Adrenal gland (tissue), 9 donors: ENCODE measurements at regions not wholly inside any gene's neighbourhood (a gene's known extent, or its start where the extent isn't known, plus 50 kb on each side); places are given as distances from the start of the nearest gene placed in this dataset.

ENCODE experiments used
- DNase-seq, 7 donors: peaks; one replicate each; pipeline ENCODE4 v3.0.0-alpha.2; 2019 to 2020
- H3K27ac ChIP-seq, 5 donors: fragments of 200-600 bp; sonication (generic) in 4 of 5; 1 replicate in 3 of 5; 2 replicates in 2 of 5; pipeline versions ENCODE4 v1.5.1 to v1.8.0; 2016 to 2020; ENCODE audit warnings: mild to moderate bottlenecking in 1 of 5
- H3K27me3 ChIP-seq: fragments of 200-600 bp; 2 replicates; pipeline ENCODE4 v1.8.0; 2021
- H3K36me3 ChIP-seq, 2 donors: fragments of 200-600 bp; replicated peaks in 1 of 2; 1 replicate in 1 of 2; 2 replicates in 1 of 2; pipeline versions ENCODE4 v1.5.1 to v1.8.0; 2018 to 2022
- H3K4me1 ChIP-seq, 2 donors: fragments of 200-600 bp; replicated peaks in 1 of 2; 1 replicate in 1 of 2; 2 replicates in 1 of 2; pipeline versions ENCODE4 v1.5.1 to v1.8.0; 2018 to 2021
- H3K4me3 ChIP-seq, 4 donors: fragments of 200-600 bp; sonication (generic) in 3 of 4; one replicate each; pipeline ENCODE4 v1.5.1; 2016 to 2018
- H3K9me3 ChIP-seq, 3 donors: fragments of 200-600 bp; sonication (generic) in 1 of 3; replicated peaks in 1 of 3; 1 replicate in 2 of 3; 2 replicates in 1 of 3; pipeline versions ENCODE4 v1.5.1 to v1.8.0; 2016 to 2021
- POLR2A ChIP-seq, 2 donors: fragments of 450-650 bp; IDR thresholded peaks; one replicate each; pipeline ENCODE4 v1.6.1; 2017; ENCODE audit warnings: antibody characterized with exemption in 2 of 2, mild to moderate bottlenecking in 2 of 2, moderate library complexity in 1 of 2
- WGBS, 4 donors: extraction: QIAGEN DNeasy Blood & Tissue Kit in 2 of 4; methylation state at CpG; one replicate each; pipeline versions ENCODE4 v1.1.5 to v1.1.7; 2013 to 2017; 5-methylcytosine and 5-hydroxymethylcytosine counted together
- intact Hi-C, 2 donors: fragments of 100-400 bp; cut with DNase I; formaldehyde crosslinking; loops; one replicate each; pipeline versions ENCODE4 v1.14.1 to v1.15.0; 2022 to 2023
- TF ChIP-seq, protein P1 (sequence below), 6 experiments: fragments of 450-650 bp in 4 of 6; fragments of 200-600 bp in 2 of 6; sonication (generic) in 1 of 6; IDR thresholded peaks; 1 replicate in 5 of 6; 2 replicates in 1 of 6; pipeline versions ENCODE4 v1.5.1 to v1.8.0; 2016 to 2021; ENCODE audit warnings: antibody characterized with exemption in 6 of 6, mild to moderate bottlenecking in 2 of 6, moderate library complexity in 1 of 6
- donor health status: healthy with polysubstance abuse.
- donor health status: Bipolar disorder and iron deficiency.
- donor health status: DM: yes; HTN: yes; CAD: no.
- donor health status: DM: no; HTN: no; CAD: no.
- donor health status: DM: no; HTN: no; CAD: no.

DNA sequence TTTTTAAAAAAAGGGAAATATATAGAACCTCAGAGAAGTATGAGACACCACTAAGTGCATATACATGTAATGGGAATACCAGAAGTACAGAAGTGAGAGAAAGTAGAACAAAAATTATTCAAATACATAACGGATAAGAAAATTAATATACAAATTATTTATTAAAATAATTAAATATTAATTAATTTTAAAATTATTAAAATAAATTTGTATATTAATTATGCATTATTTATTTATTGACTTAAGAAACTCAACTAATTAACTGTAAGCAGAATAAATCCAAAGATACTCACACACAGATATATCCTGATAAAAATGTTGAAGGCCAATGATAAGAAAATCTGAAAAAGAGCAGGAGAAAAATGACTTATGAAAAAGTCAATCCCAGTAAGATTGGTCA lies 1333.5 kb upstream of the CELF2 start:
- Histone ChIP-seq H3K9me3 (no peaks in the 10 kb centered on the region), H3K27me3 (no peaks in the 10 kb centered on the region), H3K4me3 (no peak overlapping the region), H3K27ac (no peak overlapping the region), H3K36me3 (no peaks in the 10 kb centered on the region), H3K4me1 (no peaks in the 10 kb centered on the region)
- intact Hi-C loops, result no loop called here
- TF ChIP-seq POLR2A (IDR thresholded peaks at IDR 0.05), result no peak
- TF ChIP-seq, protein P1, sequence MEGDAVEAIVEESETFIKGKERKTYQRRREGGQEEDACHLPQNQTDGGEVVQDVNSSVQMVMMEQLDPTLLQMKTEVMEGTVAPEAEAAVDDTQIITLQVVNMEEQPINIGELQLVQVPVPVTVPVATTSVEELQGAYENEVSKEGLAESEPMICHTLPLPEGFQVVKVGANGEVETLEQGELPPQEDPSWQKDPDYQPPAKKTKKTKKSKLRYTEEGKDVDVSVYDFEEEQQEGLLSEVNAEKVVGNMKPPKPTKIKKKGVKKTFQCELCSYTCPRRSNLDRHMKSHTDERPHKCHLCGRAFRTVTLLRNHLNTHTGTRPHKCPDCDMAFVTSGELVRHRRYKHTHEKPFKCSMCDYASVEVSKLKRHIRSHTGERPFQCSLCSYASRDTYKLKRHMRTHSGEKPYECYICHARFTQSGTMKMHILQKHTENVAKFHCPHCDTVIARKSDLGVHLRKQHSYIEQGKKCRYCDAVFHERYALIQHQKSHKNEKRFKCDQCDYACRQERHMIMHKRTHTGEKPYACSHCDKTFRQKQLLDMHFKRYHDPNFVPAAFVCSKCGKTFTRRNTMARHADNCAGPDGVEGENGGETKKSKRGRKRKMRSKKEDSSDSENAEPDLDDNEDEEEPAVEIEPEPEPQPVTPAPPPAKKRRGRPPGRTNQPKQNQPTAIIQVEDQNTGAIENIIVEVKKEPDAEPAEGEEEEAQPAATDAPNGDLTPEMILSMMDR (IDR thresholded peaks at IDR 0.05), result no peak
- DNase-seq, result no peak
- 79 to 93% (median 83%) methylated on average over 1 of the region's 1 CpG for WGBS, 4 donors

DNA sequence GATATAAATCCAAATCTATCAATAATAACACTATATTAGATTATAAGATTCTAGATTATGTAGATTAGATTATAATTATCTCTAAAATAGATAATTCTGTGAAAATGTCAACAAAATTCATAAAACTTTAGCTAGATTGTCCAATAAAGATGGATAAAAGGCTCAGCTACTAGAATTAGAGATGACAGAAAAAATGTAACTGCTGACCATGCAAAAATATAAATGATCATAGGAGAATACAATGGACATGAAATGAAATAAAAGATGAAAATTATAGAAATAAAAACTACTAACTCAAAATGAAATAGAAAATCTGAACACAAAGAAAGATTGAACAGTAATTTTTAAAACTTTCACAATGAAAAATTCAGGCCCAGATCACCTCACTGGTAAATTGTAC lies 1332.1 kb upstream of the CELF2 start:
- Histone ChIP-seq H3K9me3 (no peaks in the 10 kb centered on the region), H3K4me1 (no peaks in the 10 kb centered on the region), H3K4me3 (no peak overlapping the region), H3K36me3 (no peaks in the 10 kb centered on the region), H3K27ac (no peak overlapping the region), H3K27me3 (no peaks in the 10 kb centered on the region)
- DNase-seq, result no peak
- no peak for TF ChIP-seq POLR2A (IDR thresholded peaks at IDR 0.05)
- TF ChIP-seq, protein P1 (IDR thresholded peaks at IDR 0.05), result no peak
- intact Hi-C loops, result no loop called here

DNA sequence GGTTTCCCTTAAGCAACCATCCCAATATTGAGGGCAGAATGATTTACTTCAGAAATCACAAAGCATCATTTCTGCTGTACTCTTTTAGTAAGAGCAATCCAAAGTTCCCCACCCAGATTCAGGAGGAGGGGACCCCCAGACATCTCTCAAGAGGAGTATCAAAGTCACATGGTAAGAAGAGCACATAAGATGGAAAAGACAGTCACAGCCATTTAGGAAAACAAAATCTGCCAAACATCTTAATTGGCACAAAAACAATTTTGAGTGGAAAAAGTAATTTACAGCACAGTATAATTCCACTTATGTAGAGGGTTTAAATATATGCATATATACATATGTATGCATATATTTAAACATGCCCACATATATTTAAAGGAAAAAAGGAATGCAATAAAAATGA lies 1329.0 kb upstream of the CELF2 start:
- intact Hi-C loops, result no loop called here
- TF ChIP-seq POLR2A (IDR thresholded peaks at IDR 0.05), result no peak
- TF ChIP-seq, protein P1 (IDR thresholded peaks at IDR 0.05), result no peak
- H3K27me3 ChIP-seq, result no peaks in the 10 kb centered on the region
- no peak overlapping the region for H3K4me3 ChIP-seq
- DNase-seq, result no peak
- no peaks in the 10 kb centered on the region for H3K4me1 ChIP-seq
- no peaks in the 10 kb centered on the region for H3K9me3 ChIP-seq
- no peak overlapping the region for H3K27ac ChIP-seq
- H3K36me3 ChIP-seq, result no peaks in the 10 kb centered on the region

DNA sequence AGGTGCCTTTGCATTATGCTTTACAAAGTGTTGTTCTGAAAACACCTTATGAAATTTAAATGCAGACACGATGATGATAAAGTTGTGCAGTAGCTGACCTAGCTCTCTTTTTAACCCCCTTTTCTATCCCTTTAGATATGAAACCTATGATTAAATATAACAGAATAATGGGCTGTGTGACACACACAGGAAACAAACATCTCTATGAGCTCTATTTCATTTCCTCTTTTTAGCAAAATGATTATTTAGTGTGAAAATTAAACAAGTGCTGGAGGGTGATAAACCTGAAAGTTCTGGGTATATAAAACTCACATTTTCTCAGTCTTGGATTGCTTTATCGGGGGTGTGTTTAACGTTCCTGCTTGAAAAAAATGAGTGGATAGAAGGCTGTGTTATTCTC lies 1310.5 kb upstream of the CELF2 start:
- intact Hi-C loops, result no loop called here
- 65 to 75% (median 68%) methylated on average over 3 of the region's 3 CpGs for WGBS, 4 donors
- Histone ChIP-seq H3K36me3 (no peaks in the 10 kb centered on the region), H3K27me3 (no peaks in the 10 kb centered on the region), H3K4me1 (no peaks in the 10 kb centered on the region), H3K9me3 (peaks cover 0 to 2% (median 0%) of the 10 kb centered on the region in 3 donors), H3K27ac (no peak overlapping the region), H3K4me3 (no peak overlapping the region)
- no peak for TF ChIP-seq POLR2A (IDR thresholded peaks at IDR 0.05)
- TF ChIP-seq, protein P1 (IDR thresholded peaks at IDR 0.05), result no peak
- no peak for DNase-seq
